ENCODE measurements at regions not wholly inside any gene's neighbourhood (a gene's known extent, or its start where the extent isn't known, plus 50 kb on each side); places are given as distances from the start of the nearest gene placed in this dataset.
A peak's percentile ranks its signal among the peaks of the same experiment; 100 is the strongest.

GRCh38 chr3:135885885-135886284 lies 79.6 kb upstream of the PPP2R3A start:
- no peak for DNase-seq

DNA sequence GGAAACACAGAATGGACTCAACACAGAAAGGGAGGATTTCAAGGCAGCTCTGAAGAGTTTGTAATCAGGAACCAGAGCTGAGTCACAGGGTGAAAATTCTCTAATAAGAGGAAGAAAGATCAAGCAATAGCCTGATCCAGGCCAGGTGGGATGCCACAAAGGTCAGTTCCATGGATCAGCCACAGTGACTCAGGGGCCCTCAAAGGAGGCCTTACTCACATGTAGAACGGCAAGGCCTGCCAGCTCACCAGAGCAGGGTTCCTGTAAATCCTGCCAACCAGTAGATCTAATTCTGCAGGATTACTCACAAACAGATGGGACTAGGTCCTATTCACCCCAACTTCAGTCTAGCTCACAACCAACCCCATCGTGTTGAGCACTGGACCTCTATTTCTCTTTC lies 78.3 kb upstream of the PPP2R3A start:
- DNase-seq = no peak

- no peak for DNase-seq
Measured at GRCh38 chr3:135889443-135889842, 76.1 kb upstream of the PPP2R3A start.

DNA sequence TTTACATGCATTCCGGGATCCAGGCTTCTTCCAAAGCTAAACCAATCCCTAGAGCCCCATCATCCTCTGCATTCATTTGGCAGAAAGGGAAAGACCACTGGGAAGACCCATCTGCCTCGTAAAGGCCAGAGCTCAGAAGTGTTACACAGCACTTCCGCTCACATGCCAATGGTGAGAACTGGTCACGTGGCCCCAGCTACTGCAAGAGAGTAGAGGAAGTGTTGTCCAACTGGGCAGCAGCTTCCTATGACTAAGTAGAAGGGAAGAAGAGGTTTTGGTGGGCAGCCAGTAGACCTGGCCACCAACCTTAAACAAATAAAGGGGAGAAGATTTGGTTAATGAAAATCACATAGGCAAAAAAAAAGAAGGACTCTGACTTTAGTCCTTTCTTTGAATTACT lies 74.4 kb upstream of the PPP2R3A start:
- no peak for DNase-seq

DNA sequence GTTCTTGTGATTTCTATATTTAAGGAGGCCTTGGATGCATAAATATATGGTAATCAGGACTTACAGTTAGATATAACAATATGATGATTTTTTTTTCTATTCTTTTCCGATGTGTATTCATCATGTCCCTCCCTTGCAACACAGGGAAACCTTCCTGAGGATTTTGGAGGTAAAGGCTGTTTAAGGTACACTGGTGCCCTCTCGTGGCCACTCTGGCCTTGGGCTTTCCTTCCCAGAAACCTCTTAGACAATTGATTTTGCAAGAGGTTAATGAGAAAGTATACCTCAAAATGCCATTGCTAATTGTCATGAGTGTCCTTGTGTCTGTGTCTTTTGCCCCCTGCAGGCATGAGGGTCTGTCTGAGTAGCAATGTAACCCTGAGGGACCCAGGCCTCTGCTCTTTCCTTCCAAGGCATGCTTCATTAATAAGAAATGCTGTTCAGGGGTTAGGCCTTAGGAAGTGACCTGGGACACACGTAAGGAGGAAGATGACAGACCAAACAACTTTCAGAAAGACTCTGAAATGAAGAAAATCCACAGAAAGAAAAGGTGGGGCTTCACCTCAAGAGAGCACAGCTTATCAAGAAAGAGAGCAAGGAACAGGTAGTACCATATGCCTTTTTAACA lies 70.3 kb upstream of the PPP2R3A start:
- DNase-seq = peak in 1 of 2 donors; percentile 22

- no peak for DNase-seq
Measured at GRCh38 chr3:135895734-135896121, 69.8 kb upstream of the PPP2R3A start.

GRCh38 chr3:135896613-135897012 lies 68.9 kb upstream of the PPP2R3A start:
- no peak for DNase-seq

GRCh38 chr3:135897715-135898114 lies 67.8 kb upstream of the PPP2R3A start:
- no peak for DNase-seq

GRCh38 chr3:135898774-135899173 lies 66.8 kb upstream of the PPP2R3A start:
- DNase-seq = no peak

DNA sequence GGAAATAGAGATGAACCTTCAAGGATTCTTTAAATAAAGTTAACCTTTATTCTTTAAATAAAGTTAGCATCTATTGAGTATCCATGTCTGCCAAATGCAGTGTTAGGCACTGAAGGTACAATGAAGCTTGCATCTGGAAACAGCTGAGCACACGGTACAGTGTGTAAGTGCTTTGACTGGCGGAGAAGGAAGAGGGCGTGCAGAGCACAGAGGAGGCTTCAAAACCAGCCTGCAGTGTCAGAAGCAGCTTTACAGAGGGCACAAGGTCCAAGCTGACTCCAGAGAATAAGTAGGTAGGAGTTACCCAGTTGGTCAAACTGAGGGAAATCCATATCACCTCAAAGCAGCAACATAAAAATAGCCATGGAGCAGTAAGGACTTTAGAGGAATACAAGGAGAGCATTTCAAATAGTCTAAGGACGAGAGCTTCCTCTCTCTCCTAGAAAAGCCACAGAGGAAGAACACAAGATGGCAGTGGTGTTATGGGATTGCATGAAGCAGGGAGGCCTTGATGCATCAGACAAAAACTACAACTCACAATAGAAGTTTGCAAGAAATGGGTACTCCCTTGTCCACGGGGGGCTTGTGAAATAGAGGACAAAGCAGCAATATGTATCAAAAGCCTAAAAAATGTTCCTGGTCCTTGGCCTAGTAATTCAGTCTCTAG lies 60.3 kb upstream of the PPP2R3A start:
- DNase-seq = no peak

GRCh38 chr3:135907422-135908165 lies 57.9 kb upstream of the PPP2R3A start:
- no peak for DNase-seq

GRCh38 chr3:135908225-135908624 lies 57.3 kb upstream of the PPP2R3A start:
- DNase-seq = no peak

DNA sequence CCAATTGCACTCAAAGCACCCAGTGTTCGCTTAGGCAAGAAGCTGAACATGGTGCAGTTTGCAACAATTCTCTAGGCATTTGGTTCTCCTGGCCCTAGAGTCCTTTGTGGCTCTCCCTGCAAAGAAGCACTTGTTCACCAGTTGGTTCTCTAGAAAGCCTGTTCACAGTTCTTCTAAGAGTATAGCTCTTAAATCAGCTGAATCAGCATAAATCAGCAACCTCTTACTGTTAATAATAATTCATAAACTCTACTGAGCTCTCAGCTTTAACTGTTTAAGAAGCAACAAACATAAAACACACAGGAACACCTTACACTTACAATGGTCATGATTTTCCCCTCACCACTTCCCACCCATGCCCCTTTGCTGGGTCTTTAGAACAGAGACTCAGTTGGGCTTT lies 56.8 kb upstream of the PPP2R3A start:
- DNase-seq = no peak

DNA sequence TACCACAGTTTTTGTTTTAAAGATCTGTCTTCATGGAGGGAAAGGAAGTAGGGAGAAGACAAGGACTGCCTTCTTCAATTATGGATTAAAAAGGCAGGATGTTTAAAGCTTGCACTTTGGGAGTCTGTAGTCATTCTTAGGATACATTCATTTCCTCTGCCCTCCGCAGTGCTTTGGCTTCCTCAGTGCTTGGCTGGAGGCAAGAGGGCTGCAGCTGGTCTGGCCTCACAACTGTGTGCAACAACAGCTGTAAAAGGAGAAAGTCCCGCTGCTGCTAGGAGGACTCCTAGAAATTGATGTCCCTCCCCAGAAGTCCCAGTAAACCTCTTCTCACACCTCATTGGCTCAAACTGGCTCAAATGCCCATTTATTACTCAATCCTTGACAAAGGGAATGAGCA lies 54.4 kb upstream of the PPP2R3A start:
- DNase-seq = no peak

DNA sequence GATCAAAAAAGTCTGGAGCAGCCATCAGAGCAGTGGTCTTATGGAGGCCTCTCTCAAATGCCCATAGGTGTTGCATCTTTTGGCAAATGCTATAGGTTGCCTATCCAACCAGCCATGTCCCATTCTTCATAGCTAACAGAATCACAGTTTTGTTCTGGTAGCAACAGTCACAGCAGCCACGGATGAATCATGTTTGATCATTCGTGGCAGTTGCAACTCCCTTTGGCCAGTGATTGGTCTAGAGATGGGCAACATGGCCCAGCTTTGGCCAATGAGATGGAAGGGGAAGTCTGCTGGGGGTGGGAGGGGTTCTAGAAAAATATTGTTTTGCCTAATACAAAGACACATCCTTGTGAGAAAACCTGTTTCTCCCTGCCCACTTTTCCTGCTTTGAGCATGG lies 50.3 kb upstream of the PPP2R3A start:
- no peak for DNase-seq
